ENCODE measurements at regions not wholly inside any gene's neighbourhood (a gene's known extent, or its start where the extent isn't known, plus 50 kb on each side); places are given as distances from the start of the nearest gene placed in this dataset.

DNA sequence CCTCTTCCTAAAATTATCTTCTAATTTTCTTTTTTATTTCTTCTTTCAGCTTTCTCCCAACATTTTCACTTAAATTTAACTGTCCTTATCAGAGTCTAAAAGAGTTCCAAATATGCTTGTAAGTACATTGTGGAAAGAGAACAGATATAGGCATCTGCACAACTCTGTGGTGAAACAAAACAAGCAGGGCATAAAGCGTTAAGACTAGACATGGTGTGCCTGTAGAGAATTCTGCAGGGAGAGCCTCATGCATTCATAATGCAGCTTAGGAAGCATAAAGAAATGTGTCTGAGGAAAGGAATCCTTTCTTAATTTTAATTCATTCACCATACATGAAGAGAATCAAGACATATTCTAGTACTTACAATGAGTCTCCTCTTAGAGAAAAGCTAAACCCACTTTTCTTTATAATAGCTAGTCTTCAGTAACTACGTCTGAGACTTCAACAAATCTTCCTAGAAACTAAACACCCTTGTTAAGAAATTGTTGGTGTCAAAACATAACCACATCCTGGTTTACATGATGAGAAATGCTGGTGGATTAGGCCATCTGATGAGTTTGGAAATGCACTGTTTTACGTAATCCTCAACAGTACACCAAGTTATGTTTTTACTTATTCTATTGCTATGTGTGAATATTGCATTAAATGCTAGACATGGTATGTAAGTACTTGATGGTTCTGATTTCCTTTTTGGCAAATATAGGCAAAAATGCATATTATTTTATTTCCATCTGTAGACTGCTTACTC, 307.8 kb upstream of the GIMD1 start:
- TF ChIP-seq GATA3 (IDR thresholded peaks at IDR 0.05; ENCODE audit: low read depth, low read length) (no peak), GATA2 (IDR thresholded peaks at IDR 0.05; ENCODE audit: low read depth, low read length) (no peak)

DNA sequence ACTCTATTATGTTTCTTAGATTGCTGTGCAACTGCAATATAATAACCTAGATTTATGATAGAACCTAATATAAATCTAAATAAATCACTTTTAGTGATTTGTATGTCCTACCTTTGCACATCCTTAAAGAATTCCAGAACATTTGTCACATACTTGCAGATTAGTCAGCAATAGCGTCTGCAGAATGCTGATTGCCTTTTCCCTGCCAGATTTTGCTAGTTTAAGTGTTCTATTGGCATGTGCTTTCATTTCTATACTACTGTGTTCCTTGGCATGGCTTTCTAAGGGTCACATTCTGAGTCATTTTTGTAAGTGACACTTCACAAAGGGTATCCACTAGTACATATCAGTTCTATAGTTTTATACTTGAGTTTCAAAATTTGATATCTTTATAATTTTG, 303.1 kb upstream of the GIMD1 start:
- TF ChIP-seq GATA3 (IDR thresholded peaks at IDR 0.05; ENCODE audit: low read depth, low read length) (no peak), GATA2 (IDR thresholded peaks at IDR 0.05; ENCODE audit: low read depth, low read length) (no peak)

DNA sequence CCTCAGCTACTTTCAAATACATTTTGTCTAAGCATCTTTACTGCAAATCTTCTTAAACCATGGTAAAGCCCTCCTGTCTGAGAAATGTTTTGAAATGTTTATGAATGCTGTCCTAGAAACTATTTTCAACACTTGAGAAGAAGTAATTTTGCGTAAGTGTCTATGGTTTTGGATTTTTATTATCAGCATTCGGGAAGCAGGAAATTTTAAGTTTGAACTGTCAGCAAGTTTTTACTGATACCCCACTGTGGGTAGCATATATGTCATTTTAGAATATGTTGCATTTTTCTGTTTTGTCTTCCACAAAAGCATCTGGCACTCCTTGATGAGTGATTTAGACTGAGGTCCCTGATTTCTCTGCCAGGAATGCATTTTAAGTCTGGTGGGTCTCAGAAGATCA, 302.4 kb upstream of the GIMD1 start:
- TF ChIP-seq GATA3 (IDR thresholded peaks at IDR 0.05; ENCODE audit: low read depth, low read length) (no peak), GATA2 (IDR thresholded peaks at IDR 0.05; ENCODE audit: low read depth, low read length) (no peak)

DNA sequence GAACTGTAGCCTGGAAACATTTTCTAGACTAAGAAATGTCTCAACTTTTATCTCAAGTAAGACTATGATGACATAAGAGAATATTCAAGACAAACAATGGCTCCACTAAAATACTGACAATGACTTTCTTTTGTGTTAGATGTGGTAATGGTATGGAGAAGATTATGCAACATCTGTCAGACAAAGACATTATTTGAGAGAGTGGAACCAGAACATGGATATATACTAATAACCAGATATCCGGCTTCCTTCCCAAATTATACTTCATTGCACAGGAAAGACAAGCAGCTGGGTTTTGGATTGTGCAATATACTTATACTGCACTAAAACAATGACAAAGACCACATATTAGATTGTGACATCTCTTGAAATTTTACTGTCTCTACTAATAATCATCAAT, 290.8 kb upstream of the GIMD1 start:
- no peak for TF ChIP-seq GATA2 (IDR thresholded peaks at IDR 0.05; ENCODE audit: low read depth, low read length)
- no peak for TF ChIP-seq GATA3 (IDR thresholded peaks at IDR 0.05; ENCODE audit: low read depth, low read length)

DNA sequence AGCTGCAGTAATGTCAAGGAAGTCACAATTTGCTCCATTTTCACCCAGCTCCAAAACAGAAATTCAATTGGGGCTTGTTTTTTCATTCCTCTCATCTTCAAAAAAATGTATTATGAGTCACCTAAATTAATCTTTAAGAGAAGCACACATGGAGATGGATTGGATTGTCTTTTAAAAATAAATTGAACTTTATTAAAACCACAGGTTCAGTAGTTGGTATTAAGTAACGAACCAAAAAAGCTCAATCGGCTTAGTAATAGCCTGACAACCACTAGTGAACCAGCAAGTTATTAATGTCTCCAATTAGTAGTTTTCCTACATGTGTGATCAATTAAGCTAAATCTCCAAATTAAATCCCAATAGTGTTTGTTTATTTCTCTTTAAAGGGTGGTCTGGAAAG, 283.5 kb upstream of the GIMD1 start:
- TF ChIP-seq GATA3 (IDR thresholded peaks at IDR 0.05; ENCODE audit: low read depth, low read length) (no peak), GATA2 (IDR thresholded peaks at IDR 0.05; ENCODE audit: low read depth, low read length) (no peak)

DNA sequence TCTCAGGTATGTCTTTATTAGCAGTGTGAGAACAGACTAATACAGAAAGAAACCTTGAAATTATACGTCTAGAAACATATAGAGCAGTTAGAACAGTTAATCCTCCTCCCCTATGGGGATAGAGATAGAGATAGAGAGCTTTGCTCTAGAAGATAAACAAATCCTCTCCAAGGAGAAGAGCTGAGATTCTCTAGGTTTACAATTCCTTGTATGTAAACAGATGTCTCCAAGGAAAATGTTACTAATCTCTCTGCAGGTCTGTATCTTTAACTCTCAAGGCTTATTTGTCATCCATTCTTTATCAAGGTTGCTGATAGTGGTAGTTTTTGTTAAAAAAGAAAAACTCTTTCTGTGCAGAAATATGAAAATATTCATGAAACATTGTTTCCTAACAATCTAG, 282.1 kb upstream of the GIMD1 start:
- TF ChIP-seq GATA3 (IDR thresholded peaks at IDR 0.05; ENCODE audit: low read depth, low read length) (no peak), GATA2 (IDR thresholded peaks at IDR 0.05; ENCODE audit: low read depth, low read length) (no peak)

DNA sequence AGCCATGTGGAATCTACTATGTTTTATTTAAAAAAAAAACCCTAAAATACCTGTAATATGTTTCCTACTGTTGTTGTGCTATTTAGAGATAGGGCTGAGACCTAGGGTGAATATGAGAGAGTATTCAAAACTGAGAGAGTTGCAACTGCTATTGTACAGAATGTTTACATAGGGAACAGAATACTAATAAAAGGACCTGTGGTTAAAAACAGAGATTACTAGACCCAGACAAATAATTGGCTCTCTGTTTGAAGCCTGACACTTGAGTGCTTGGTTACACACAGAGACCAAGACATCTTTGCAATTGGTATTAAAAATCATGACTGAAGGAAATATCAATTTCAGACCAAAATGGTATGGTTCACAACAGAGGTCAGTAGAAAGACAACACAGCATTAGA, 278.9 kb upstream of the GIMD1 start:
- TF ChIP-seq GATA3 (IDR thresholded peaks at IDR 0.05; ENCODE audit: low read depth, low read length) (no peak), GATA2 (IDR thresholded peaks at IDR 0.05; ENCODE audit: low read depth, low read length) (no peak)

DNA sequence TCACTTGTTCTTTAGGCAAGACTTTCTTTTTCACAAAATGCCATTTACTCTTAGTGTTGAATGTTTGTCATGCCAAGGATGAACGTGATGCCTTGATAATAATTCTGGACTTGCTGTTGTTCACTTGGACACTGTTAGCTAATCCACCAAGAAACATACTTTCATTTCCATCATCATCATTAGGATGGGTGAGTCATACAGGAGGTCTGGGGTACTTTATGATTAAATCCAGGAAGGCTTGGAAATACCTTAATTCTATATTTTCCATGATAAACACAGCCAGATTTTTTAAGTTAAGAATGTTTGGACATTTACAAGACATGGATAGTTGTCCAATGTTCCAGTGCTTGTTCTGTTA, 260.7 kb upstream of the GIMD1 start:
- TF ChIP-seq GATA3 (IDR thresholded peaks at IDR 0.05; ENCODE audit: low read depth, low read length) (no peak), GATA2 (IDR thresholded peaks at IDR 0.05; ENCODE audit: low read depth, low read length) (no peak)

DNA sequence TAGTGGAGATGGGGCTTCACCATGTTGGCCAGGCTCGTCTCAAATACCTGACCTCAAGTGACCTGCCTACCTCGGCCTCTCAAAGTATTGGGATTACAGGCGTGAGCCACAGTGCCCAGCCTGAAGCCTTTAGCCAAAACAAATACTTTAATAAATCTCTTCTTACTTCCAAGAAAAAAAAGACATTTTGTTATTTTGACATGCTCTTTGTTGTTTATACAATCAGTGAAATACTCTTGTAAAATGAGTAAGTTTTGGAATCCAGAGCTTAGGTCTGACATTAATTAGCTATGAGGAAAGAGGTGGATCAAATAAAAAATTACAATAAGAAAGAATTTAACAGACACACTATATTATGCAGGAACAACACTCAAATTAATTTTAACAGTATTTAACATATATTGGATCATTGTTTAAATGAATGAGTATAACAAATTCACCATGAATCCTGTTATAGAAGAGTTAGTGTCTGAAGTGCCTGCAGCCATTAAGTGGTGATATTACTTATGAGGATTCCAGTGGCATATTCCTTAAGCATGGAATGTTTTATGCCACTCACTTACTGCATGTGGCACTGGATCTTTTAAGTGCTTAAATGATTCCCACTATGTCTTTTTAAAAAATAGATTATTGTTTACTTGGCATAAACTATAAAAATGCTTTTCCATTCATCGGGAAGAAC, 260.1 kb upstream of the GIMD1 start:
- TF ChIP-seq GATA2 (IDR thresholded peaks at IDR 0.05; ENCODE audit: low read depth, low read length) = no peak
- no peak for TF ChIP-seq GATA3 (IDR thresholded peaks at IDR 0.05; ENCODE audit: low read depth, low read length)

DNA sequence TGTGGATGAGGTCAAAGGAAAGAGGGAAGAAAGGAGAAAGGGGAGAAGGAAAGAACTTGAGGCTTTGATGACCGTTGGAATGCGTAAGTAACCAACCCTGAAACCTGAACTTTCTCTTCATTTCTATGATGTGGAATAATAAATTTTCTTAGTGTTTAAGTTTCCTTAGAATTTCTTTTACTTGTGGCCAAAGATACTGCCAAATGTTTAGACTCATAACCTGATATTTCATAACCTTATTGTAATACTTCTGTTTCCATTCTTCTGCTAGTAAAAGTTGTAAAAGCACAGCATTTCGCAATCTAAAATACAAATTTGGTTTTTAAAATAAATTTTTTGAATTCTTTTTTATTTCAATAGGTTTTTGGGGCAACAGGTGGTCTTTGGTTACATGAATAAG, 258.5 kb upstream of the GIMD1 start:
- TF ChIP-seq GATA2 (IDR thresholded peaks at IDR 0.05; ENCODE audit: low read depth, low read length) = no peak
- TF ChIP-seq GATA3 (IDR thresholded peaks at IDR 0.05; ENCODE audit: low read depth, low read length) = no peak

DNA sequence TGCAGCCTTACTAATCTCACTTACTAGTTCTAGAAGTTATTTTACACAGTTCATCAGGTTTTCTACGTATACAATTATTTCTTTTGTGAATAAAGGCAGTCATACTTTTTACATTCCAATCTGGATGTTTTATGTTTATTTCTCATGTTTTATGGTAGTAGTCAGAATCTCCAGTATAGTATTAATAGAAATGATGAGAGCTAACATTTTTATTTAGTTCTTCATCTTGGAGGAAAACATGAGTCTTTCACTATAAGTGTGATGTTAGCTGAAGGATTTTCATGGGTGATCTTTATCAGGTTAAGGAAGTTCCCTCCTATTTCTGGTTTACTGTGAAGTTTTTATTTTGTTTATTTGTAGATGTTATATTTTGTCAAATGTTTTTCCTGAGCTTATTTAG, 256.1 kb upstream of the GIMD1 start:
- TF ChIP-seq GATA3 (IDR thresholded peaks at IDR 0.05; ENCODE audit: low read depth, low read length) (no peak), GATA2 (IDR thresholded peaks at IDR 0.05; ENCODE audit: low read depth, low read length) (no peak)

DNA sequence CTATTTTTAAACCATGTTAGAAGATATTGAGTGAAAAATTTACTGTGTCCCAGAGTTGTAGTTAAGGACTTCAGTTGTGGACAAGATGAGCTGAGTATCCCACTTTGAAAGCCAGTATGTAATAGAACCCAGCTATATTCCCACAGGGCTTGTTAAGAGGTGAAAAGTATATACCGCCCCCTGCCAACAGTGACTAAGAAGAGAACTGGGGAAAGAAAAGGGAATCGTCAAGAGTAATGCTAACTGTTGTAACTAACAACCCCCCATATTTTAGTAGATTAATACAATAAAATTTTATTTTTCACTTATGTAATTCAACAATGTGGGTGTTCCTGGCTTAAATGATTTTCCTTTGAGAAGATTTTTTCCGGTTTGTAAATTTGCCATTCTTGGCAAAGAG, 250.4 kb upstream of the GIMD1 start:
- TF ChIP-seq GATA2 (IDR thresholded peaks at IDR 0.05; ENCODE audit: low read depth, low read length) (no peak), GATA3 (IDR thresholded peaks at IDR 0.05; ENCODE audit: low read depth, low read length) (no peak)

DNA sequence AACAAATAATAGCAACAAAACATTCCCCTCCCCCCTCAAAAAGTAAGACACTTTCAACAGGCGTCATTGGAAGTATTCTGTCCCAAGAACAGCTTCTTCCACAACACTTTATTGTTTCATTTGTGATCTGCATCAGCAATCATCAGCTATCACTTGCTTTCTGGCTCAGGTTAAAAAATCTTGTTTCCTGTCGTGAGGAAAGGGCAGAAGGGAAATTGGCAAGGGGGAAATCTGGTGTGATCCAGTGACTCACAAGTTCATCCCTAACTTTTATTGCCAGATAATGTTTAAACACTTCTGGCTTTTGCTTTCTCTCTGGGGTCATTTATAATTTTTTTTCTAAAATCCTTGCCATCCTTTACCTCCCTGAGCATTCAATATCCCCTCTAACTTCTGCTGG, 247.4 kb upstream of the GIMD1 start:
- TF ChIP-seq GATA3 (IDR thresholded peaks at IDR 0.05; ENCODE audit: low read depth, low read length) (no peak), GATA2 (IDR thresholded peaks at IDR 0.05; ENCODE audit: low read depth, low read length) (no peak)

DNA sequence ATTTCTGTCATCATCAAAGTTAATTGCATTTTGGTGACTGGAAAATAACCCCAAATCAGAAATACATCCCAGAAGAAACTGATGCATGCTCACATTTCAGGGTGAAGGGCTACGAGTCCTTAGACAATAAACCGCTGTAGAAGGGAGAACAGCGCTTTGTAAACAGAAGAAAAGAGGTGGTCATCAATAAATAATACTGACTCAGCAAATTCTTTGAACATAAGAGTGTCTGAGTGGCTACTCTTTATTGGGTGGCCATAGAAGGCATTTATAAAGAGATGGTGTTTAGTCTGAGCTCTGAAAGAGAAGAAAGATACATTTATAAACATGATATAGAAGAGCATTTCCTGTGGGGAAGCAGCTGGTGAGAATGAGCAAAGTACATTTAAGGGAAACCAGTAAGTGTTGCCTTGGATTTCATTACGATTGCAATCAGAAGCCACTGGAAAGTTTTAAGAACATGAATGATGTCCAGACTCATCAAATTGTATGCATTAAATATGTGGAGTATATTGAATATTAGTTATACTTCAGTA, 246.9 kb upstream of the GIMD1 start:
- TF ChIP-seq GATA3 (IDR thresholded peaks at IDR 0.05; ENCODE audit: low read depth, low read length) (no peak), GATA2 (IDR thresholded peaks at IDR 0.05; ENCODE audit: low read depth, low read length) (no peak)

DNA sequence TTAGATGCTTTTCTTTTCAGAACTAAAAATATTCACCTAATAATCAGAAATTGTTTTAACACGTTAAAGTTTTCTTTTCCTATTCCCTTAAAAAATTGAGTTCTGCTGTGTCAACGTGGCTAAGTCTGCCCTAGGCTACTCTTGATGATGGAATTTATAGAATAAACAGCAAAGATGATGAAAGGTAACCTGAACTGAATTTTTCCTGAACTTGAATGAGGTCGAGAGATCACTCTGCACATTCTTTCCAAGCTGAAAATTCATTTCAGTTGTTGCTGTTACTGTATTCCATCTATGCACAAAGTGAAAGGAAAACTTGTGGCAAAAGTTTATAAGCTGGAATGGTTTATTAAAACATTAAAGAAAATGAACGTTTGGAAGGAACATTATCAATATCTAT, 245.9 kb upstream of the GIMD1 start:
- no peak for TF ChIP-seq GATA2 (IDR thresholded peaks at IDR 0.05; ENCODE audit: low read depth, low read length)
- no peak for TF ChIP-seq GATA3 (IDR thresholded peaks at IDR 0.05; ENCODE audit: low read depth, low read length)

Data from SH-SY5Y (cell line).